HFFc6 (cell line): ENCODE measurements at regions not wholly inside any gene's neighbourhood (a gene's known extent, or its start where the extent isn't known, plus 50 kb on each side); places are given as distances from the start of the nearest gene placed in this dataset.
A peak's percentile ranks its signal among the peaks of the same experiment; 100 is the strongest.

Experiments
- DNase-seq: peaks from one replicate; pipeline ENCODE4 v3.0.0-alpha.2; 2018
- H3K27ac Mint-ChIP-seq: 2 replicates; pipeline ENCODE4 v1.8.0; 2020; ENCODE audit warnings: mild to moderate bottlenecking, mixed read lengths
- H3K27me3 Mint-ChIP-seq: 2 replicates; pipeline ENCODE4 v1.8.0; 2021; ENCODE audit warnings: mild to moderate bottlenecking, moderate library complexity, mixed read lengths; ENCODE audit not compliant: insufficient read depth
- H3K36me3 Mint-ChIP-seq: 2 replicates; pipeline ENCODE4 v1.8.0; 2021; ENCODE audit warnings: low read depth, mixed read lengths
- H3K4me1 Mint-ChIP-seq: 2 replicates; pipeline ENCODE4 v1.8.0; 2020; ENCODE audit warnings: low read depth, mixed read lengths
- H3K4me3 Mint-ChIP-seq: 2 replicates; pipeline ENCODE4 v1.8.0; 2020; ENCODE audit warnings: mild to moderate bottlenecking, moderate library complexity, mixed read lengths
- H3K9me3 Mint-ChIP-seq: 2 replicates; pipeline ENCODE4 v1.8.0; 2020; ENCODE audit warnings: mild to moderate bottlenecking, mixed read lengths
- CTCF ChIP-seq: fragments of 200-600 bp; sonication (generic); IDR thresholded peaks from 2 replicates; pipeline ENCODE4 v1.5.0; 2021; ENCODE audit warnings: antibody characterized with exemption, mild to moderate bottlenecking

DNA sequence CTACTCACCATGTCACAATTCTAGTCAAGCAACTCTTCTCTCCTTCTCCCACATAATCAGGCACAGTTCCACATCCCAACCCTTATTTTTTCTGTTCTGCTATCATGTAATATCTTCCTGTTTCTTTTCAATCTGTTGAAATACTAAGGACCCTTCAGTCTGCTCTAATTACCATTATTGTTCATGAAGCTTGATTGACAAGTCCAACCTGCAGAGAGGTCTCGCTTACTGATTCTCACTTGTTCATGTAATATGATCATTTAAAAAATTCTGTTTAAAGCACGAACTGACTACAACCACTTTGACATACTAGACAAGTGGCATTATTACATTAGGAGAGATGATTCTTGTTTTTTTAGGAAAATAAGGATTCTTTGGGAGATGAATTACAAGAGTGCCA is 108.6 kb upstream of the MAD2L1 start:
- DNase-seq: no peak
- no peaks in the 10 kb centered on the region; the same call in 1 of the 2 replicates for H3K27me3 Mint-ChIP-seq
- no peaks in the 10 kb centered on the region for H3K36me3 Mint-ChIP-seq
- H3K4me3 Mint-ChIP-seq: no peak overlapping the region
- no peaks in the 10 kb centered on the region for H3K4me1 Mint-ChIP-seq
- H3K27ac Mint-ChIP-seq: no peak overlapping the region
- H3K9me3 Mint-ChIP-seq: peaks cover 6% of the 10 kb centered on the region
- TF ChIP-seq CTCF: no peak

- Mint-ChIP-seq H3K4me1 (no peaks in the 10 kb centered on the region), H3K27me3 (no peaks in the 10 kb centered on the region), H3K27ac (no peak overlapping the region), H3K9me3 (no peaks in the 10 kb centered on the region), H3K36me3 (no peaks in the 10 kb centered on the region), H3K4me3 (no peak overlapping the region)
- DNase-seq: no peak
- no peak for TF ChIP-seq CTCF
Observed at GRCh38 chr4:120163895-120164294, 97.2 kb upstream of the MAD2L1 start.

- DNase-seq: no peak
- no peak overlapping the region for H3K4me3 Mint-ChIP-seq
- H3K27ac Mint-ChIP-seq: no peak overlapping the region
- no peak for TF ChIP-seq CTCF
- no peaks in the 10 kb centered on the region for H3K36me3 Mint-ChIP-seq
- H3K4me1 Mint-ChIP-seq: no peaks in the 10 kb centered on the region
- H3K27me3 Mint-ChIP-seq: no peaks in the 10 kb centered on the region
- no peaks in the 10 kb centered on the region for H3K9me3 Mint-ChIP-seq
Observed at GRCh38 chr4:120158841-120159463, 92.3 kb upstream of the MAD2L1 start.

DNA sequence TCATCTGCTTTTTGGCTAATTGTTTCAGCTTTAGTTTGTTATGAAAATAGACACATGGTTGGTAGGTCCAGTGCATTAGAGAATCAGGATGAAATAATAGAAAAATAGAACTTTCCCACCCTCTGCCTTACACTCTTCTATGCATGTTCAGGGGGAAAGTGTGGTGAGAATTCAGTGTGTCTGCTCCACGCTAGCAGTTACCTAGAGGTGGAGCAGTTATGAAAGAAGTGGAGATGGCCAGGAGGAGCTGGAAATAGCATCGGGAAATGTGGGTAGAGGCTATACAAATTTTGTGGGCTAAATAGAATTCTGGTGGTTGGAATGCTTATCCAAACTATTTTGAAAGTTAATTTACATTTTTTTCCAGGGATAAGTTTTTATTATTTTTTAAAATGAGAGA is 91.4 kb upstream of the MAD2L1 start:
- H3K9me3 Mint-ChIP-seq: no peaks in the 10 kb centered on the region
- H3K4me3 Mint-ChIP-seq: no peak overlapping the region
- H3K27me3 Mint-ChIP-seq: no peaks in the 10 kb centered on the region
- no peak for DNase-seq
- no peaks in the 10 kb centered on the region for H3K36me3 Mint-ChIP-seq
- no peak for TF ChIP-seq CTCF
- H3K27ac Mint-ChIP-seq: no peak overlapping the region
- no peaks in the 10 kb centered on the region for H3K4me1 Mint-ChIP-seq

DNA sequence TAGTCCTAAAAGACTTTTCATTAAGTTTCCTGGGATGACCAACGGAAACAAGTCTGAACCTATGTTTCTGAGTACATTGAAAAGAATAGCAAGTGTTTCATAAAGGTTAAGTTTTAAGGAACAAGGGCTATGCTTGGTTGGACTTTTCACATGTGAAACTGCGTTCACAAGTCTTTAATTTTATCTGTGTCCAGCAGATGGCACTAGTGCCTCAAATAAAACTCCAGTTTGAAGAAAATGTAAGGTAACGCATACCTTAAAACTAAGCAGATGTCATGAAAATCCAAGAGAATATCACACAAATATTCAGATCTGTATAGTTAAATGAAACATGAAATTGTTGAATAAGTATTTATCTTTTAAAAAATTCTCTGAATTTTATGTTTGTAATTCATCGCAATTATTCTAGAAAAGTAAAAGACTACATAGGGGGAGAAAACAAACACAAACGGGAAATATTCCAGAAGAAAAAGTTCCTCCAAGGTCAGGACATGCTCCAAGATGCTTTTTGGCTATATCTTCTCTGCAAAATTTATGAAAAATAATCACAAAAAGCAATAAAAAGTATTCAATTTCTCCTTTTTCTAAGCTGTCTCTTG is 89.6 kb upstream of the MAD2L1 start:
- no peaks in the 10 kb centered on the region for H3K9me3 Mint-ChIP-seq
- no peaks in the 10 kb centered on the region for H3K27me3 Mint-ChIP-seq
- no peak overlapping the region for H3K27ac Mint-ChIP-seq
- no peaks in the 10 kb centered on the region for H3K36me3 Mint-ChIP-seq
- peak; percentile 57 for DNase-seq
- H3K4me3 Mint-ChIP-seq: no peak overlapping the region
- no peaks in the 10 kb centered on the region for H3K4me1 Mint-ChIP-seq
- TF ChIP-seq CTCF: peak; percentile 89
